ENCODE measurements at regions not wholly inside any gene's neighbourhood (a gene's known extent, or its start where the extent isn't known, plus 50 kb on each side); places are given as distances from the start of the nearest gene placed in this dataset.
A peak's percentile ranks its signal among the peaks of the same experiment; 100 is the strongest.

GRCh38 chr16:86762095-86762494, 183.7 kb downstream of the FOXL1 start:
- intact Hi-C loops (cut with DNase I; ENCODE audit: low total_unique reads) = loop anchor here (5.0 kb wide), 1 partner anchor 300 kb away; no protein-coding TSS in a partner anchor
- no peaks in the 10 kb centered on the region for H3K27me3 ChIP-seq

GRCh38 chr16:86763819-86764218, 185.5 kb downstream of the FOXL1 start:
- intact Hi-C loops (cut with DNase I; ENCODE audit: low total_unique reads) = loop anchor here (5.0 kb wide), 1 partner anchor 298 kb away; no protein-coding TSS in a partner anchor
- no peaks in the 10 kb centered on the region for H3K36me3 ChIP-seq
- H3K9me3 ChIP-seq = no peaks in the 10 kb centered on the region
- no peaks in the 10 kb centered on the region for H3K27me3 ChIP-seq
- DNase-seq = peak in 1 of 2 donors; percentile 16
- no peak for TF ChIP-seq CTCF (IDR thresholded peaks at IDR 0.05)
- no peak overlapping the region for H3K4me3 ChIP-seq
- peaks cover 0 to 17% (median 9%) of the 10 kb centered on the region in 4 donors for H3K4me1 ChIP-seq
- H3K27ac ChIP-seq = no peak overlapping the region

More at GRCh38 chr16:86762095-86762494, 183.7 kb downstream of the FOXL1 start:
- no peak for TF ChIP-seq CTCF (IDR thresholded peaks at IDR 0.05)
- Histone ChIP-seq H3K4me3 (peak overlapping the region in 1 of 2 donors; percentile 31), H3K4me1 (peaks cover 0 to 17% (median 9%) of the 10 kb centered on the region in 4 donors), H3K36me3 (no peaks in the 10 kb centered on the region), H3K9me3 (no peaks in the 10 kb centered on the region), H3K27ac (no peak overlapping the region)
- peak in 1 of 2 donors; percentile 57 for DNase-seq

- no peak for TF ChIP-seq CTCF (IDR thresholded peaks at IDR 0.05)
- H3K4me3 ChIP-seq = no peak overlapping the region
- no peaks in the 10 kb centered on the region for H3K27me3 ChIP-seq
- peaks cover 0 to 24% (median 10%) of the 10 kb centered on the region in 4 donors for H3K4me1 ChIP-seq
- H3K27ac ChIP-seq = no peak overlapping the region
- no peaks in the 10 kb centered on the region for H3K36me3 ChIP-seq
- DNase-seq = no peak
- H3K9me3 ChIP-seq = no peaks in the 10 kb centered on the region
- intact Hi-C loops (cut with DNase I; ENCODE audit: low total_unique reads) = loop anchor here (5.0 kb wide), 1 partner anchor 298 kb away; no protein-coding TSS in a partner anchor
Measured at GRCh38 chr16:86764551-86764950, 186.2 kb downstream of the FOXL1 start.

GRCh38 chr16:86765389-86766026, 187.2 kb downstream of the FOXL1 start:
- no peaks in the 10 kb centered on the region for H3K27me3 ChIP-seq
- no peak for TF ChIP-seq CTCF (IDR thresholded peaks at IDR 0.05)
- H3K9me3 ChIP-seq = no peaks in the 10 kb centered on the region
- H3K27ac ChIP-seq = no peak overlapping the region
- no peak overlapping the region for H3K4me3 ChIP-seq
- H3K36me3 ChIP-seq = no peaks in the 10 kb centered on the region
- intact Hi-C loops (cut with DNase I; ENCODE audit: low total_unique reads) = no loop called here
- H3K4me1 ChIP-seq = peaks cover 0 to 28% (median 11%) of the 10 kb centered on the region in 4 donors
- DNase-seq = peak in 1 of 2 donors; percentile 52

GRCh38 chr16:86766700-86767099, 188.4 kb downstream of the FOXL1 start:
- Histone ChIP-seq H3K36me3 (no peaks in the 10 kb centered on the region), H3K27me3 (no peaks in the 10 kb centered on the region), H3K9me3 (no peaks in the 10 kb centered on the region), H3K27ac (no peak overlapping the region), H3K4me3 (no peak overlapping the region), H3K4me1 (peaks cover 0 to 17% (median 4%) of the 10 kb centered on the region in 4 donors)
- DNase-seq = no peak
- intact Hi-C loops (cut with DNase I; ENCODE audit: low total_unique reads) = no loop called here
- TF ChIP-seq CTCF (IDR thresholded peaks at IDR 0.05) = no peak
